A549 (cell line): ENCODE measurements at regions not wholly inside any gene's neighbourhood (a gene's known extent, or its start where the extent isn't known, plus 50 kb on each side); places are given as distances from the start of the nearest gene placed in this dataset.

Experiments
- ATAC-seq, 2 experiments: fragments of 200-7000 bp in 1 of 2; fragments of >200 bp in 1 of 2; cut with Nextera tagmentation in 1 of 2; cut with Tn5 transposase in 1 of 2; 3 replicates each; pipeline versions ENCODE4 v1.8.0 to v1.9.1; 2018 to 2020; ENCODE audit warnings: mild to moderate bottlenecking in 1 of 2, moderate library complexity in 1 of 2
- CTCF ChIA-PET: fragments of 300-600 bp; sonication (Branson Sonifier 250); formaldehyde crosslinking; extraction: SDS; loops from one replicate; lab custom pipeline; 2021; ENCODE audit warnings: antibody characterized with exemption, inconsistent platforms; lab: Yijun Ruan, JAX
- POLR2A ChIA-PET: fragments of 350-600 bp; formaldehyde crosslinking; extraction: SDS; loops from one replicate; lab custom pipeline; 2021; ENCODE audit warnings: antibody characterized with exemption, inconsistent platforms; lab: Yijun Ruan, JAX
- DNase-seq, 2 experiments: peaks; one replicate each; pipeline versions ENCODE4 v3.0.0 to v3.0.0-alpha.2; 2011 to 2016; ENCODE audit warnings: low read depth in 1 of 2, low spot score in 1 of 2
- FAIRE-seq: peaks from 2 replicates; lab custom pipeline; 2011; peaks lifted over from hg19 to GRCh38; lab: Jason Lieb, UNC
- H3K27ac ChIP-seq, 2 experiments: fragments of >200 bp; sonication (Bioruptor Twin); formaldehyde crosslinking; 3 replicates each; pipeline ENCODE4 v1.5.1; 2016 to 2017
- H3K4me1 ChIP-seq: fragments of >200 bp; sonication (Bioruptor Twin); formaldehyde crosslinking; 3 replicates; pipeline ENCODE4 v1.6.1; 2016
- H3K4me2 ChIP-seq: fragments of >200 bp; sonication (Bioruptor Twin); formaldehyde crosslinking; 3 replicates; pipeline ENCODE4 v1.6.1; 2016
- H3K4me3 ChIP-seq: fragments of >200 bp; sonication (Bioruptor Twin); formaldehyde crosslinking; 3 replicates; pipeline ENCODE4 v1.5.1; 2016
- H3K9me3 ChIP-seq: fragments of >200 bp; sonication (Bioruptor Twin); formaldehyde crosslinking; 3 replicates; pipeline ENCODE4 v1.6.1; 2016
- ATOH8 ChIP-seq: fragments of 250-450 bp; sonication (Bioruptor Pico); IDR thresholded peaks from 2 replicates; pipeline ENCODE4 v1.5.0; 2020; ENCODE audit warnings: low read depth, mild to moderate bottlenecking, moderate library complexity
- BCL3 ChIP-seq: fragments of >200 bp; sonication (Bioruptor Twin); formaldehyde crosslinking; IDR thresholded peaks from 3 replicates; pipeline ENCODE4 v1.6.1; 2016
- CHD4 ChIP-seq: fragments of 200-600 bp; sonication (generic); IDR thresholded peaks from 2 replicates; pipeline ENCODE4 v1.6.1; 2016; ENCODE audit warnings: antibody characterized with exemption, mild to moderate bottlenecking, borderline replicate concordance
- EHF ChIP-seq: fragments of 250-450 bp; sonication (Bioruptor Pico); IDR thresholded peaks from 2 replicates; pipeline ENCODE4 v1.5.0; 2020; ENCODE audit warnings: mild to moderate bottlenecking
- EHMT2 ChIP-seq: fragments of 200-600 bp; sonication (generic); IDR thresholded peaks from 2 replicates; pipeline ENCODE4 v1.6.1; 2016; ENCODE audit warnings: antibody characterized with exemption, low read depth, mild to moderate bottlenecking, moderate library complexity
- FOSL2 ChIP-seq, 2 experiments: fragments of 450-650 bp in 1 of 2; fragments of >200 bp in 1 of 2; sonication (Bioruptor Twin) in 1 of 2; formaldehyde crosslinking; IDR thresholded peaks; 2 replicates each; pipeline versions ENCODE4 v1.5.0 to v1.6.1; 2016 to 2020; ENCODE audit warnings: mild to moderate bottlenecking in 1 of 2, moderate library complexity in 1 of 2
- FOXS1 ChIP-seq: fragments of 250-450 bp; sonication (Bioruptor Pico); IDR thresholded peaks from 2 replicates; pipeline ENCODE4 v1.5.0; 2020; ENCODE audit warnings: mild to moderate bottlenecking, moderate library complexity
- HDAC2 ChIP-seq: fragments of 200-600 bp; sonication (generic); IDR thresholded peaks from 2 replicates; pipeline ENCODE4 v1.6.1; 2016
- HEYL ChIP-seq: fragments of 250-450 bp; sonication (Bioruptor Pico); IDR thresholded peaks from 2 replicates; pipeline ENCODE4 v1.8.0; 2021; ENCODE audit warnings: mild to moderate bottlenecking, moderate library complexity
- HOXB13 ChIP-seq: fragments of 250-450 bp; sonication (Bioruptor Pico); IDR thresholded peaks from 2 replicates; pipeline ENCODE4 v1.5.0; 2020; ENCODE audit warnings: low read depth, mild to moderate bottlenecking, moderate library complexity
- HOXB5 ChIP-seq: fragments of 250-450 bp; sonication (Bioruptor Pico); IDR thresholded peaks from 2 replicates; pipeline ENCODE4 v1.5.0; 2020; ENCODE audit warnings: mild to moderate bottlenecking, moderate library complexity
- JUN ChIP-seq, 2 experiments: fragments of >200 bp; sonication (Bioruptor Twin); formaldehyde crosslinking; IDR thresholded peaks; 2 replicates in 1 of 2; 3 replicates in 1 of 2; pipeline ENCODE4 v1.6.1; 2016 to 2017
- KDM1A ChIP-seq: fragments of 200-600 bp; sonication (generic); IDR thresholded peaks from 2 replicates; pipeline ENCODE4 v1.6.1; 2016; ENCODE audit warnings: low read depth, mild to moderate bottlenecking
- MAZ ChIP-seq: fragments of 150-350 bp; IDR thresholded peaks from 2 replicates; pipeline ENCODE4 v1.6.1; 2014; ENCODE audit warnings: antibody characterized with exemption, low read depth, low read length, borderline replicate concordance
- MYC ChIP-seq: IDR thresholded peaks from 2 replicates; pipeline ENCODE4 v1.6.1; 2012; ENCODE audit warnings: mild to moderate bottlenecking, inconsistent platforms, low read length, improper control_type of control experiment, borderline replicate concordance
- NR3C1 ChIP-seq: fragments of >200 bp; sonication (Bioruptor Twin); formaldehyde crosslinking; IDR thresholded peaks from 3 replicates; pipeline ENCODE4 v1.6.1; 2017
- REST ChIP-seq: fragments of 200-600 bp; sonication (generic); IDR thresholded peaks from 2 replicates; pipeline ENCODE4 v1.6.1; 2016; ENCODE audit warnings: antibody characterized with exemption, mild to moderate bottlenecking, moderate library complexity
- SMC3 ChIP-seq: fragments of >200 bp; sonication (Bioruptor Twin); formaldehyde crosslinking; IDR thresholded peaks from 3 replicates; pipeline ENCODE4 v1.6.1; 2018; ENCODE audit warnings: inconsistent platforms
- SREBF2 ChIP-seq: fragments of 450-650 bp; IDR thresholded peaks from 2 replicates; pipeline ENCODE4 v1.6.1; 2014; ENCODE audit warnings: mild to moderate bottlenecking, moderate library complexity
- ZFP36 ChIP-seq: fragments of 450-650 bp; IDR thresholded peaks from 2 replicates; pipeline ENCODE4 v1.6.1; 2014; ENCODE audit warnings: borderline replicate concordance; ENCODE audit not compliant: partially characterized antibody
- ZSCAN20 ChIP-seq: fragments of 250-450 bp; sonication (Bioruptor Pico); IDR thresholded peaks from 2 replicates; pipeline ENCODE4 v1.8.0; 2022; ENCODE audit warnings: mild to moderate bottlenecking, moderate library complexity
- WGBS: methylation state at CpG from one replicate; pipeline ENCODE4 v1.1.6; 2017; ENCODE audit errors: missing lambda C conversion rate; 5-methylcytosine and 5-hydroxymethylcytosine counted together
- TF ChIP-seq, protein P1 (sequence below): IDR thresholded peaks from 2 replicates; pipeline ENCODE4 v1.6.1; 2012
- TF ChIP-seq, protein P2 (sequence below): IDR thresholded peaks from 2 replicates; pipeline ENCODE4 v1.6.1; 2012
- TF ChIP-seq, protein P3 (sequence below): fragments of >200 bp; sonication (Bioruptor Twin); formaldehyde crosslinking; IDR thresholded peaks from 3 replicates; pipeline ENCODE4 v1.5.1; 2016
- TF ChIP-seq, protein P4 (sequence below): fragments of >200 bp; sonication (Bioruptor Twin); formaldehyde crosslinking; IDR thresholded peaks from 2 replicates; pipeline ENCODE4 v1.6.1; 2016

GRCh38 chr14:75338398-75338797, 59.8 kb downstream of the FOS start:
- H3K4me2 ChIP-seq = no peak overlapping the region
- ChIA-PET CTCF (interaction anchor here (0.6 to 1.2 kb wide), 5 partner anchors 8 to 27 kb away, joined by 3 read pairs; no protein-coding TSS in a partner anchor), POLR2A (no interaction called here)
- TF ChIP-seq HEYL (no peak), REST (no peak), CHD4 (no peak), MYC (no peak), ATOH8 (no peak), MAZ (no peak), FOXS1 (CRISPR knock-in tag) (no peak), HOXB5 (no peak), BCL3 (no peak), ZSCAN20 (CRISPR knock-in tag) (no peak), JUN (IDR thresholded peaks at IDR 0.05) (no peak), ZFP36 (no peak), KDM1A (no peak)
- DNase-seq (no peak), ATAC-seq (no peak), FAIRE-seq (no peak)
- no peak overlapping the region for H3K27ac ChIP-seq
- no peaks in the 10 kb centered on the region for H3K4me1 ChIP-seq
- H3K4me3 ChIP-seq = no peak overlapping the region
- peaks cover 19% of the 10 kb centered on the region for H3K9me3 ChIP-seq

DNA sequence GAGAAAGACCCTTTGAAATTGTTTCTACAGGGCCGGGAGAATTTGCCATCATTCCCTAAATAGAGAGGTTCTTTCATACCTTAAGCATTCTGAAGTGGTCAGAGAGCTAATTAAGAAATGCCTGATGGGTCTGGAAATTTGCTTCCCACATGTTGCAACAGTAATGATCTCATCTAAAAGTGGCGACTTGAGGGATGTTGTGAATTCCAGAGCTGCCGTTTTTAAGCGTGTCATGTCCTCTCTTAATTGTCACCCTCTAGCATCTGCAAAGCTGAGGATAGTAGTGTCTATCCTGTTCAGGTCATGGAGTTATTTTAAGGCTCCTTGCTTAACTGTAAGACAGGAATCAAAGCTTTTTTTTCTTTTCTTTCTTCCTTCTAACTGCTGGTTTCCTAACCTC, 60.4 kb downstream of the FOS start:
- H3K27ac ChIP-seq = no peak overlapping the region
- ChIA-PET CTCF (interaction anchor here (1.0 to 1.2 kb wide), 3 partner anchors 10 to 43 kb away, joined by 3 read pairs; no protein-coding TSS in a partner anchor), POLR2A (no interaction called here)
- TF ChIP-seq KDM1A (no peak), CHD4 (no peak), EHF (CRISPR knock-in tag) (no peak), HOXB13 (no peak), HDAC2 (no peak), HEYL (no peak), NR3C1 (no peak), SREBF2 (no peak), SMC3 (no peak), FOSL2 (IDR thresholded peaks at IDR 0.05) (no peak), FOSL2 (CRISPR knock-in tag; IDR thresholded peaks at IDR 0.05) (no peak), EHMT2 (no peak)
- TF ChIP-seq, protein P1, sequence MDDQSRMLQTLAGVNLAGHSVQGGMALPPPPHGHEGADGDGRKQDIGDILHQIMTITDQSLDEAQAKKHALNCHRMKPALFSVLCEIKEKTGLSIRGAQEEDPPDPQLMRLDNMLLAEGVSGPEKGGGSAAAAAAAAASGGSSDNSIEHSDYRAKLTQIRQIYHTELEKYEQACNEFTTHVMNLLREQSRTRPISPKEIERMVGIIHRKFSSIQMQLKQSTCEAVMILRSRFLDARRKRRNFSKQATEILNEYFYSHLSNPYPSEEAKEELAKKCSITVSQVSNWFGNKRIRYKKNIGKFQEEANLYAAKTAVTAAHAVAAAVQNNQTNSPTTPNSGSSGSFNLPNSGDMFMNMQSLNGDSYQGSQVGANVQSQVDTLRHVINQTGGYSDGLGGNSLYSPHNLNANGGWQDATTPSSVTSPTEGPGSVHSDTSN = no peak
- TF ChIP-seq, protein P2, sequence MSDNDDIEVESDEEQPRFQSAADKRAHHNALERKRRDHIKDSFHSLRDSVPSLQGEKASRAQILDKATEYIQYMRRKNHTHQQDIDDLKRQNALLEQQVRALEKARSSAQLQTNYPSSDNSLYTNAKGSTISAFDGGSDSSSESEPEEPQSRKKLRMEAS = no peak
- TF ChIP-seq, protein P3, sequence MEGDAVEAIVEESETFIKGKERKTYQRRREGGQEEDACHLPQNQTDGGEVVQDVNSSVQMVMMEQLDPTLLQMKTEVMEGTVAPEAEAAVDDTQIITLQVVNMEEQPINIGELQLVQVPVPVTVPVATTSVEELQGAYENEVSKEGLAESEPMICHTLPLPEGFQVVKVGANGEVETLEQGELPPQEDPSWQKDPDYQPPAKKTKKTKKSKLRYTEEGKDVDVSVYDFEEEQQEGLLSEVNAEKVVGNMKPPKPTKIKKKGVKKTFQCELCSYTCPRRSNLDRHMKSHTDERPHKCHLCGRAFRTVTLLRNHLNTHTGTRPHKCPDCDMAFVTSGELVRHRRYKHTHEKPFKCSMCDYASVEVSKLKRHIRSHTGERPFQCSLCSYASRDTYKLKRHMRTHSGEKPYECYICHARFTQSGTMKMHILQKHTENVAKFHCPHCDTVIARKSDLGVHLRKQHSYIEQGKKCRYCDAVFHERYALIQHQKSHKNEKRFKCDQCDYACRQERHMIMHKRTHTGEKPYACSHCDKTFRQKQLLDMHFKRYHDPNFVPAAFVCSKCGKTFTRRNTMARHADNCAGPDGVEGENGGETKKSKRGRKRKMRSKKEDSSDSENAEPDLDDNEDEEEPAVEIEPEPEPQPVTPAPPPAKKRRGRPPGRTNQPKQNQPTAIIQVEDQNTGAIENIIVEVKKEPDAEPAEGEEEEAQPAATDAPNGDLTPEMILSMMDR = no peak
- TF ChIP-seq, protein P4, sequence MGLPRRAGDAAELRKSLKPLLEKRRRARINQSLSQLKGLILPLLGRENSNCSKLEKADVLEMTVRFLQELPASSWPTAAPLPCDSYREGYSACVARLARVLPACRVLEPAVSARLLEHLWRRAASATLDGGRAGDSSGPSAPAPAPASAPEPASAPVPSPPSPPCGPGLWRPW = no peak
- TF ChIP-seq, all 56 proteins: peak for 0
- no peak for FAIRE-seq
- Histone ChIP-seq H3K4me3 (no peak overlapping the region), H3K4me2 (no peak overlapping the region), H3K9me3 (peaks cover 19% of the 10 kb centered on the region), H3K4me1 (no peaks in the 10 kb centered on the region)
- no peak for DNase-seq
- WGBS = 4% methylated on average over 4 of the region's 4 CpGs
- no peak for ATAC-seq
